Esophagus muscularis mucosa (tissue), 4 donors: ENCODE measurements at regions not wholly inside any gene's neighbourhood (a gene's known extent, or its start where the extent isn't known, plus 50 kb on each side); places are given as distances from the start of the nearest gene placed in this dataset.

Experiments used
- EP300 ChIP-seq: sonication (generic); formaldehyde crosslinking; IDR thresholded peaks from one replicate; pipeline ENCODE4 v1.6.1; 2017; ENCODE audit warnings: antibody characterized with exemption
- POLR2A ChIP-seq: fragments of 450-650 bp; IDR thresholded peaks from one replicate; pipeline ENCODE4 v1.6.1; 2017; ENCODE audit warnings: antibody characterized with exemption, moderate library complexity, mild to moderate bottlenecking, low read depth
- TF ChIP-seq, protein P1 (sequence below), 3 experiments: fragments of 200-600 bp in 2 of 3; fragments of 450-650 bp in 1 of 3; sonication (generic) in 2 of 3; IDR thresholded peaks; one replicate each; pipeline ENCODE4 v1.5.1; 2017 to 2019; ENCODE audit warnings: antibody characterized with exemption in 3 of 3, mild to moderate bottlenecking in 2 of 3, moderate library complexity in 1 of 3

DNA sequence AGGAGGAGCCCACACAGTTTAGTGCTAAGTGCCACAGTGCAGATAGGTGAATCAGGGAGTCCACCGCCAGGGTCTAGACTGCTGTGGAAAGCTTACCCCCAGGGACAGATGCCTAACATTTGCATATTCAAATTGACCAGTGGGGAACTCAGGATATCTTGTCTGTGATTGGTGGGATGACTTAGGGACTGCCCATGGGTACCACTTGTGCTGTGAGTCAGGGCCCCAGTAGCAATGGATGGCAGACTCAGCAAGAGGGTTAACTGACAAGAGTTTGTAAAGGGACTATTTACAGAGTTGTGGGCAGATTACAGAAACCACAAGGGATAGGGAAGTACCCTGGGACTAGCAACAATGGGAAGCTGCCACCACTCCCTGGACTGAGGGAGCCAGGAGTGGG, 282.1 kb downstream of the BCOR start:
- TF ChIP-seq, protein P1, sequence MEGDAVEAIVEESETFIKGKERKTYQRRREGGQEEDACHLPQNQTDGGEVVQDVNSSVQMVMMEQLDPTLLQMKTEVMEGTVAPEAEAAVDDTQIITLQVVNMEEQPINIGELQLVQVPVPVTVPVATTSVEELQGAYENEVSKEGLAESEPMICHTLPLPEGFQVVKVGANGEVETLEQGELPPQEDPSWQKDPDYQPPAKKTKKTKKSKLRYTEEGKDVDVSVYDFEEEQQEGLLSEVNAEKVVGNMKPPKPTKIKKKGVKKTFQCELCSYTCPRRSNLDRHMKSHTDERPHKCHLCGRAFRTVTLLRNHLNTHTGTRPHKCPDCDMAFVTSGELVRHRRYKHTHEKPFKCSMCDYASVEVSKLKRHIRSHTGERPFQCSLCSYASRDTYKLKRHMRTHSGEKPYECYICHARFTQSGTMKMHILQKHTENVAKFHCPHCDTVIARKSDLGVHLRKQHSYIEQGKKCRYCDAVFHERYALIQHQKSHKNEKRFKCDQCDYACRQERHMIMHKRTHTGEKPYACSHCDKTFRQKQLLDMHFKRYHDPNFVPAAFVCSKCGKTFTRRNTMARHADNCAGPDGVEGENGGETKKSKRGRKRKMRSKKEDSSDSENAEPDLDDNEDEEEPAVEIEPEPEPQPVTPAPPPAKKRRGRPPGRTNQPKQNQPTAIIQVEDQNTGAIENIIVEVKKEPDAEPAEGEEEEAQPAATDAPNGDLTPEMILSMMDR (IDR thresholded peaks at IDR 0.05), result no peak
- no peak for TF ChIP-seq POLR2A
- TF ChIP-seq EP300, result no peak
